ENCODE measurements at regions not wholly inside any gene's neighbourhood (a gene's known extent, or its start where the extent isn't known, plus 50 kb on each side); places are given as distances from the start of the nearest gene placed in this dataset.
A peak's percentile ranks its signal among the peaks of the same experiment; 100 is the strongest.

DNA sequence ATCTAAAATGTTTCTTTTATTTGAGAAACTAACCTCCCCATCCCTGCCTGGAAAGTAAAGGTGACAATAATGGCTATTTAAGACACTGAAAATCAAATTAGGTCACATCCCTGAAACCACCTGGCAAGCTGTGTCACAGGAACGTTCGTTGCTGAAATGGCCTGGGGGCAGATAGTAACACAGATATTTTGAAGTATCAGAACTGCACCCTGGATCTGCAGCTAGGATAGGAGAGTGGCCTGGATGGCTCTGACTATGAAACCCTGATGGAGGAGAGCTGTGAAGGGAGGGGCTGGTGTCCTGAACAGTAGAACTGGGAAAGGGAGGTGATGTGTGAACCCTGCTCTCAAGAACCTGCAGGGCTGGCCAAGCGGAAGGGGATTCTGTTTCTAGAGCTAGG is 648.3 kb upstream of the CFAP20DC start:
- H3K4me3 ChIP-seq: no peak overlapping the region
- intact Hi-C loops (cut with DNase I): no loop called here
- TF ChIP-seq, protein P1, sequence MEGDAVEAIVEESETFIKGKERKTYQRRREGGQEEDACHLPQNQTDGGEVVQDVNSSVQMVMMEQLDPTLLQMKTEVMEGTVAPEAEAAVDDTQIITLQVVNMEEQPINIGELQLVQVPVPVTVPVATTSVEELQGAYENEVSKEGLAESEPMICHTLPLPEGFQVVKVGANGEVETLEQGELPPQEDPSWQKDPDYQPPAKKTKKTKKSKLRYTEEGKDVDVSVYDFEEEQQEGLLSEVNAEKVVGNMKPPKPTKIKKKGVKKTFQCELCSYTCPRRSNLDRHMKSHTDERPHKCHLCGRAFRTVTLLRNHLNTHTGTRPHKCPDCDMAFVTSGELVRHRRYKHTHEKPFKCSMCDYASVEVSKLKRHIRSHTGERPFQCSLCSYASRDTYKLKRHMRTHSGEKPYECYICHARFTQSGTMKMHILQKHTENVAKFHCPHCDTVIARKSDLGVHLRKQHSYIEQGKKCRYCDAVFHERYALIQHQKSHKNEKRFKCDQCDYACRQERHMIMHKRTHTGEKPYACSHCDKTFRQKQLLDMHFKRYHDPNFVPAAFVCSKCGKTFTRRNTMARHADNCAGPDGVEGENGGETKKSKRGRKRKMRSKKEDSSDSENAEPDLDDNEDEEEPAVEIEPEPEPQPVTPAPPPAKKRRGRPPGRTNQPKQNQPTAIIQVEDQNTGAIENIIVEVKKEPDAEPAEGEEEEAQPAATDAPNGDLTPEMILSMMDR (IDR thresholded peaks at IDR 0.05): no peak
- TF ChIP-seq POLR2A (IDR thresholded peaks at IDR 0.05): no peak
- TF ChIP-seq POLR2AphosphoS5 (IDR thresholded peaks at IDR 0.05; ENCODE audit: insufficient read depth in 1 of 2, low read depth in 1 of 2): no peak

DNA sequence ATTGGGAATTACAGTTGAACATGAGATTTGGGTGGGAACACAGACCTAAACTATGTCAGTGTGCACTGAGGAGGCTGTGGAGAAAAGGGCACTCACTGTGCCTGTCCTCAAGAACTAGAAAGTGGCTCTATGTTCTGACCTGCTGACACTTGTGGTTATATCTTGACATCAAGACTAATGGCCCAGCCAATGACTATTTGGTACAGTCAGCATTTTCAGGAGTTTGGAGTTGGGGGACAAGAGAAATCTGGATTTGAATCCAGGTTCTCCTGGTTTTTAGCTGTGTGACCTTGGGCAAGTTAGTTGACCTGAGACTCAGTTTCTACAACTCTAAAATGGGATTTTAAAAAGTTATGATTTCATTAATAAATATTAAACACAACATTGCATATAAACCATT is 647.0 kb upstream of the CFAP20DC start:
- Histone ChIP-seq H3K4me3 (no peak overlapping the region), H3K27me3 (no peaks in the 10 kb centered on the region), H3K9me3 (no peaks in the 10 kb centered on the region), H3K27ac (no peak overlapping the region), H3K4me1 (no peaks in the 10 kb centered on the region), H3K36me3 (no peaks in the 10 kb centered on the region)
- peak in 1 of 2 donors; percentile 8 for DNase-seq (ENCODE audit: extremely low spot score in 2 of 2)
- TF ChIP-seq POLR2A (IDR thresholded peaks at IDR 0.05) (no peak), POLR2AphosphoS5 (IDR thresholded peaks at IDR 0.05; ENCODE audit: insufficient read depth in 1 of 2, low read depth in 1 of 2) (no peak)
- TF ChIP-seq, protein P1 (IDR thresholded peaks at IDR 0.05): no peak
- intact Hi-C loops (cut with DNase I): no loop called here

More for the DNA sequence above, 648.3 kb upstream of the CFAP20DC start:
- Histone ChIP-seq H3K9me3 (no peaks in the 10 kb centered on the region), H3K36me3 (no peaks in the 10 kb centered on the region), H3K4me1 (no peaks in the 10 kb centered on the region), H3K27ac (no peak overlapping the region), H3K27me3 (no peaks in the 10 kb centered on the region)
- DNase-seq (ENCODE audit: extremely low spot score in 2 of 2): peak in 1 of 2 donors; percentile 56

DNA sequence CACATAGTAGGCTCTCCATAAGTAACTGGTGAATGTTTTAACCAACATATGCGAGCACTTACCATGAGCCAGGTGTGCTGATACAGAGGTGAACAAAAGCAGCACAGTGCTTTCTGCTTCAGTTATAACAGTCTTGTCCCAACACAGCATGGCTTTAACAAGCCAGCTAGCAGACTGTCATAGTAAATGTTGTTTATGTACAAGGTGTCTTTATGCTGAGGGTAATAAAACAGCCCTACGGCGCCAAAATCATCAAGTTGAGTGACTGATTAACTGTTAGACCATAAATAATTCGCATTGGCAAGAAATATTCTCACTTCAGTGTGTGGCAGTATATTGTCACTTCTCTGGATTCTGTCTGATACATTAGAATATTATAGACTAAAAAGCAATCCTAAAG is 646.0 kb upstream of the CFAP20DC start:
- DNase-seq (ENCODE audit: extremely low spot score in 2 of 2): no peak
- Histone ChIP-seq H3K27me3 (no peaks in the 10 kb centered on the region), H3K4me3 (no peak overlapping the region), H3K36me3 (no peaks in the 10 kb centered on the region), H3K9me3 (no peaks in the 10 kb centered on the region), H3K4me1 (no peaks in the 10 kb centered on the region), H3K27ac (no peak overlapping the region)
- TF ChIP-seq POLR2A (IDR thresholded peaks at IDR 0.05): no peak
- no peak for TF ChIP-seq POLR2AphosphoS5 (IDR thresholded peaks at IDR 0.05; ENCODE audit: insufficient read depth in 1 of 2, low read depth in 1 of 2)
- TF ChIP-seq, protein P1 (IDR thresholded peaks at IDR 0.05): no peak
- intact Hi-C loops (cut with DNase I): no loop called here

DNA sequence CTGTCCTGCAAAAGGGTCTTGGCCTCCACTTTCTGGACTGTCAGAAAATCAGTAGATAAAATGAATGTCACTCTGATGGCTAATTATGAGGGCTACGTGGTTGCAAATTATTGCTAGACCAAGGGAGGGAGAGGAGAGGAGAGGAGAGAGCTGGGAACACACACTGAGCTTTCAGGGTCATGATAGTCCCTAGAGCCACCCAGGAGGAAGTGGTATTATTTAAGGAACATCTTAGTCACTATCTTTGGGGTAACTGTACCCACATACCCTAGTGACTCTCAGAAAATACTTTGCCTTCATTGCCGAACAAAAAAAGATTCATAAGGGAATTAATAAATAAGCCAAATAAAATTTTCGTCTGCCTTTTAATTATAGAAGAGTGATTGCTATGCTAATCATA is 642.3 kb upstream of the CFAP20DC start:
- no peaks in the 10 kb centered on the region for H3K4me1 ChIP-seq
- DNase-seq (ENCODE audit: extremely low spot score in 2 of 2): no peak
- no peak overlapping the region for H3K4me3 ChIP-seq
- H3K27ac ChIP-seq: no peak overlapping the region
- H3K27me3 ChIP-seq: no peaks in the 10 kb centered on the region
- intact Hi-C loops (cut with DNase I): no loop called here
- H3K36me3 ChIP-seq: no peaks in the 10 kb centered on the region
- TF ChIP-seq, protein P1 (IDR thresholded peaks at IDR 0.05): no peak
- TF ChIP-seq POLR2A (IDR thresholded peaks at IDR 0.05) (no peak), POLR2AphosphoS5 (IDR thresholded peaks at IDR 0.05; ENCODE audit: insufficient read depth in 1 of 2, low read depth in 1 of 2) (no peak)
- no peaks in the 10 kb centered on the region for H3K9me3 ChIP-seq

DNA sequence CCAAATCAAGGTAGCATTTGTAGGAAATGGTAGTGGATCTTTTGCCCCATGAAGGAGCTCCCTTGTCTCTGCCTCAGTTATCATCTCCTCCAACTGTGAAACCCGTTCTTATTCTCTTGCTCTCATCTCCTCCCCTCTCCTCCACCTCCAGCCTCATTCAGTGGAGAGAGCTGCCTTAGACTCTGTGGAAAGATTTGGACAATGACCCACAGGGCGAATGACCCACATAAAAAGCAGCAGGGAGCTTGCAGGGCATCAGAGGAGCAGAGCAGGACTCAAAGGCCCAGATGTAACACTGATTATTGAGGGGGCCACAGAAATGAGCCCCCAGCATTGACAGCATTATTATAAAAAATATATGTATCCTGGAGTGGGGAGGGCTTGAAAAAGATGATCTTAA is 641.1 kb upstream of the CFAP20DC start:
- no peaks in the 10 kb centered on the region for H3K27me3 ChIP-seq
- intact Hi-C loops (cut with DNase I): no loop called here
- no peaks in the 10 kb centered on the region for H3K9me3 ChIP-seq
- H3K27ac ChIP-seq: no peak overlapping the region
- TF ChIP-seq POLR2A (IDR thresholded peaks at IDR 0.05): no peak
- TF ChIP-seq, protein P1 (IDR thresholded peaks at IDR 0.05): no peak
- no peak for TF ChIP-seq POLR2AphosphoS5 (IDR thresholded peaks at IDR 0.05; ENCODE audit: insufficient read depth in 1 of 2, low read depth in 1 of 2)
- H3K4me3 ChIP-seq: no peak overlapping the region
- no peak for DNase-seq (ENCODE audit: extremely low spot score in 2 of 2)
- H3K36me3 ChIP-seq: no peaks in the 10 kb centered on the region
- H3K4me1 ChIP-seq: no peaks in the 10 kb centered on the region

Measured in vagina (tissue), 2 donors.